ENCODE measurements at regions not wholly inside any gene's neighbourhood (a gene's known extent, or its start where the extent isn't known, plus 50 kb on each side); places are given as distances from the start of the nearest gene placed in this dataset.

- Mint-ChIP-seq H3K4me3 (no peak overlapping the region), H3K27me3 (no peaks in the 10 kb centered on the region), H3K36me3 (ENCODE audit: low read depth) (no peaks in the 10 kb centered on the region), H3K4me1 (ENCODE audit: low read depth) (no peaks in the 10 kb centered on the region), H3K9me3 (peaks cover 11% of the 10 kb centered on the region), H3K27ac (no peak overlapping the region)
- DNase-seq (no peak), ATAC-seq (ENCODE audit: poor library complexity) (no peak)
- Histone ChIP-seq H3K9me3 (ENCODE audit: control insufficient read depth in 1 of 2, insufficient read depth in 1 of 2, low read length in 2 of 2) (no peaks in the 10 kb centered on the region), H3K4me1 (ENCODE audit: insufficient read depth, low read length) (no peaks in the 10 kb centered on the region), H3K4me3 (ENCODE audit: low read length) (no peak overlapping the region), H3K27me3 (ENCODE audit: control insufficient read depth in 1 of 2, insufficient read depth in 2 of 2, low read length in 2 of 2) (no peaks in the 10 kb centered on the region), H3K36me3 (ENCODE audit: insufficient read depth, low read length) (no peaks in the 10 kb centered on the region), H3K27ac (ENCODE audit: low read depth in 1 of 2, low read length in 2 of 2) (no peak overlapping the region)
- POLR2A ChIA-PET, result no interaction called here
- intact Hi-C loops (cut with DNase I, micrococcal nuclease), result no loop called here
- TF ChIP-seq, protein P1, sequence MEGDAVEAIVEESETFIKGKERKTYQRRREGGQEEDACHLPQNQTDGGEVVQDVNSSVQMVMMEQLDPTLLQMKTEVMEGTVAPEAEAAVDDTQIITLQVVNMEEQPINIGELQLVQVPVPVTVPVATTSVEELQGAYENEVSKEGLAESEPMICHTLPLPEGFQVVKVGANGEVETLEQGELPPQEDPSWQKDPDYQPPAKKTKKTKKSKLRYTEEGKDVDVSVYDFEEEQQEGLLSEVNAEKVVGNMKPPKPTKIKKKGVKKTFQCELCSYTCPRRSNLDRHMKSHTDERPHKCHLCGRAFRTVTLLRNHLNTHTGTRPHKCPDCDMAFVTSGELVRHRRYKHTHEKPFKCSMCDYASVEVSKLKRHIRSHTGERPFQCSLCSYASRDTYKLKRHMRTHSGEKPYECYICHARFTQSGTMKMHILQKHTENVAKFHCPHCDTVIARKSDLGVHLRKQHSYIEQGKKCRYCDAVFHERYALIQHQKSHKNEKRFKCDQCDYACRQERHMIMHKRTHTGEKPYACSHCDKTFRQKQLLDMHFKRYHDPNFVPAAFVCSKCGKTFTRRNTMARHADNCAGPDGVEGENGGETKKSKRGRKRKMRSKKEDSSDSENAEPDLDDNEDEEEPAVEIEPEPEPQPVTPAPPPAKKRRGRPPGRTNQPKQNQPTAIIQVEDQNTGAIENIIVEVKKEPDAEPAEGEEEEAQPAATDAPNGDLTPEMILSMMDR (IDR thresholded peaks at IDR 0.05), result no peak
- CTCF ChIA-PET, result no interaction called here
Observed at GRCh38 chr12:87444039-87444438, 585.2 kb downstream of the C12orf50 start.

- H3K36me3 Mint-ChIP-seq (ENCODE audit: low read depth), result no peaks in the 10 kb centered on the region
- Histone ChIP-seq H3K27me3 (ENCODE audit: control insufficient read depth in 1 of 2, insufficient read depth in 2 of 2, low read length in 2 of 2) (no peaks in the 10 kb centered on the region), H3K9me3 (ENCODE audit: control insufficient read depth in 1 of 2, insufficient read depth in 1 of 2, low read length in 2 of 2) (no peaks in the 10 kb centered on the region), H3K27ac (ENCODE audit: low read depth in 1 of 2, low read length in 2 of 2) (no peak overlapping the region), H3K4me3 (ENCODE audit: low read length) (no peak overlapping the region), H3K4me1 (ENCODE audit: insufficient read depth, low read length) (no peaks in the 10 kb centered on the region), H3K36me3 (ENCODE audit: insufficient read depth, low read length) (no peaks in the 10 kb centered on the region)
- TF ChIP-seq, protein P1 (IDR thresholded peaks at IDR 0.05), result no peak
- no peaks in the 10 kb centered on the region for H3K4me1 Mint-ChIP-seq (ENCODE audit: low read depth)
- H3K9me3 Mint-ChIP-seq, result peaks cover 13% of the 10 kb centered on the region
- H3K27ac Mint-ChIP-seq, result no peak overlapping the region
- ChIA-PET POLR2A (no interaction called here), CTCF (no interaction called here)
- H3K27me3 Mint-ChIP-seq, result no peaks in the 10 kb centered on the region
- no peak overlapping the region for H3K4me3 Mint-ChIP-seq
- intact Hi-C loops (cut with DNase I, micrococcal nuclease), result no loop called here
- ATAC-seq (ENCODE audit: poor library complexity), result no peak
- DNase-seq, result no peak
Observed at GRCh38 chr12:87441511-87441910, 587.7 kb downstream of the C12orf50 start.

DNA sequence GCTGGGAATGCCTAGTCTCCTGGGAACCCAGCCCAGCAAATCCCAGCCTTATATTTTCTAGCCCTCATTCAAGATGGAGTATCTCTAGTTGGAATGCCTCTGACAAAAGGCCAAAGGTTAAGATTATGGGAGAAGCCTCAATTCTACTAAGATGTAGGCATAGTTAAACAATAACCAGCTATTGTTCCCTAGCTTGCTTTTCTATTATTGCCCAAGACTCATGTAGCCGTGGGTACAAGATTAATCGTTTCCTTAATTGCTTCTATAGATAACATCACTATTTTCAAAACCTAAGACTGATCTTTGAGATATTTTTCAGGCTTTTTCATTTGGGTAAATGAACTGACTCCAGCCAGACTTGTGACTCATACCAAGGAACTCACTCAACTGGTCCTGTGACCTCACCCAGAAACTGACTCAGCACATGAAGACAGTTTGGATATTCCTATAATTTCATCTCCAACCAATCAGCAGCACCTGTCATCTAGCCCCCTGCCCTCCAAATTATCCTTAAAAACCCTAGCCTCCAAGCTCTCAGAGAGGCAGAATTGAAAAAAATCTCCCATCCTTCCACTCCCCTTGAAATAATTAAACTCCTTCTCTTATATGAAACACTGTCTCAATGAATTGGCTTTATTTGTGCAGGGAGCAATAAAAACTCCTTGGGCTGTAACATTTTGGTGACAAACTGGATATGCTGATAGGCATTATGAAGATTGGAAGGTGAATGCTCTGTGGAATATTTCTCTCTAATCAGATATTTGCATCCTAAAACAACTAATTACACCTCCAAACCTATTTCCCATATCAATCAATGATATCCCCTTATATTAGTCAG lies 589.0 kb downstream of the C12orf50 start:
- Mint-ChIP-seq H3K9me3 (peaks cover 13% of the 10 kb centered on the region), H3K4me1 (ENCODE audit: low read depth) (no peaks in the 10 kb centered on the region), H3K27me3 (no peaks in the 10 kb centered on the region), H3K36me3 (ENCODE audit: low read depth) (no peaks in the 10 kb centered on the region), H3K27ac (no peak overlapping the region), H3K4me3 (no peak overlapping the region)
- H3K27ac ChIP-seq (ENCODE audit: low read depth in 1 of 2, low read length in 2 of 2), result no peak overlapping the region
- ATAC-seq (ENCODE audit: poor library complexity), result no peak
- TF ChIP-seq, protein P1 (IDR thresholded peaks at IDR 0.05), result no peak
- intact Hi-C loops (cut with DNase I, micrococcal nuclease), result no loop called here
- no peaks in the 10 kb centered on the region for H3K9me3 ChIP-seq (ENCODE audit: control insufficient read depth in 1 of 2, insufficient read depth in 1 of 2, low read length in 2 of 2)
- H3K4me1 ChIP-seq (ENCODE audit: insufficient read depth, low read length), result no peaks in the 10 kb centered on the region
- DNase-seq, result no peak
- ChIA-PET POLR2A (no interaction called here), CTCF (no interaction called here)
- no peaks in the 10 kb centered on the region for H3K27me3 ChIP-seq (ENCODE audit: control insufficient read depth in 1 of 2, insufficient read depth in 2 of 2, low read length in 2 of 2)
- no peaks in the 10 kb centered on the region for H3K36me3 ChIP-seq (ENCODE audit: insufficient read depth, low read length)
- H3K4me3 ChIP-seq (ENCODE audit: low read length), result no peak overlapping the region

Data from CD4-positive, alpha-beta T cell (primary cell).